Fibroblast of the aortic adventitia (primary cell): ENCODE measurements at regions not wholly inside any gene's neighbourhood (a gene's known extent, or its start where the extent isn't known, plus 50 kb on each side); places are given as distances from the start of the nearest gene placed in this dataset.

Source experiments
- DNase-seq: peaks from one replicate; pipeline ENCODE4 v3.0.0-alpha.2; 2010; ENCODE audit warnings: low read depth
- H3K4me3 ChIP-seq: 2 replicates; pipeline ENCODE4 v1.5.1; 2011; ENCODE audit warnings: low read depth, mild to moderate bottlenecking, control low read depth, low read length, moderate library complexity
- CTCF ChIP-seq: IDR thresholded peaks from 2 replicates; pipeline ENCODE4 v1.5.1; 2011; ENCODE audit warnings: mild to moderate bottlenecking, low read length, control low read depth, inconsistent platforms; ENCODE audit not compliant: insufficient read depth

GRCh38 chr4:142944565-142944964 lies 98.5 kb upstream of the INPP4B start:
- DNase-seq, result no peak
- no peak for TF ChIP-seq CTCF
- H3K4me3 ChIP-seq, result no peak overlapping the region

GRCh38 chr4:142952821-142953580 lies 106.9 kb upstream of the INPP4B start:
- H3K4me3 ChIP-seq, result no peak overlapping the region
- no peak for DNase-seq
- TF ChIP-seq CTCF, result no peak

GRCh38 chr4:142954415-142954814 lies 108.3 kb upstream of the INPP4B start:
- no peak for TF ChIP-seq CTCF
- H3K4me3 ChIP-seq, result no peak overlapping the region

GRCh38 chr4:142955501-142955900 lies 109.4 kb upstream of the INPP4B start:
- DNase-seq, result no peak
- H3K4me3 ChIP-seq, result no peak overlapping the region
- TF ChIP-seq CTCF, result no peak

More at GRCh38 chr4:142954415-142954814, 108.3 kb upstream of the INPP4B start:
- no peak for DNase-seq

- TF ChIP-seq CTCF, result no peak
- no peak overlapping the region for H3K4me3 ChIP-seq
- DNase-seq, result no peak
These were observed 113.1 kb upstream of the INPP4B start for GRCh38 chr4:142959173-142959572.

GRCh38 chr4:142960126-142960525 lies 114.0 kb upstream of the INPP4B start:
- DNase-seq, result peak; percentile 2
- no peak for TF ChIP-seq CTCF

More at GRCh38 chr4:142960126-142960525, 114.0 kb upstream of the INPP4B start:
- no peak overlapping the region for H3K4me3 ChIP-seq
